ENCODE measurements at regions not wholly inside any gene's neighbourhood (a gene's known extent, or its start where the extent isn't known, plus 50 kb on each side); places are given as distances from the start of the nearest gene placed in this dataset.
"Not testable (repeated sequence)": the region's sequence is repeated elsewhere in the genome, so short reads cannot be mapped to it uniquely, and the experiment has no call there.

DNA sequence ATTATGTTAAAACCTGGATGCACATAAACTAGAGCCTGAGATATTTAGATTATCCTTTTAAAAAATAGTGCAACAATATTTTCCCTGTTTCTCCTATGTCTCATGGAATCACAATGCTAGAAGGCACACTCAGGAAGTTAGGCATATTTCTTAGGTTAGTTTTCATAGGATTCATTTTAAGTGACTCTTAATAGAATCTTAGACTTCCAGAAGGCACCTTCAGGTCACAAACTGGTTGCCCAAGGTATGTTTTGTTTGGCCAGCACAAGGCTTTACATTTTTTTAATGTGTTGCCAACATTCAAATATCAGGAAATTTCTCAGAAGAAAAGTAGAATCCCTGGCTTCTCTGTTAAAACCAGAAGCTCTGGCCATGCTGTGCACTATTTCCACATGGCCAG, 129.3 kb downstream of the LNPK start:
- no peak for DNase-seq (ENCODE audit: low read depth in 3 of 3)

DNA sequence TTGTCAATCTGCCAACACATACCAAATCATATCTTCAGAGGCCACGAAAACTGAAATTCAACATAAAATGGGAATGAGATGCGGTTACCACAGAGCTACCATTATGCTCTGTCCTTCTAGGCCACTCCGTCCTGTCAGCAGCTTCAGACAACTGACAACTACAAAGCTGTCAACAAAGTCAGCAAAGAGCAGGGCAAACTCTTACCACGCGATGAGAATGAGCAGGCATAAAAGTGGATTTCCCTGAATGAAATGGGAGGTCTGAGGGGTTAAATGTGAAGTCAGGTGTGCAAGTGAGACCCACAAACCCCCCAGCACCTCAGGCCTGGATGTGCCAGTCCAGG, 130.1 kb downstream of the LNPK start:
- DNase-seq (ENCODE audit: low read depth in 3 of 3): no peak

DNA sequence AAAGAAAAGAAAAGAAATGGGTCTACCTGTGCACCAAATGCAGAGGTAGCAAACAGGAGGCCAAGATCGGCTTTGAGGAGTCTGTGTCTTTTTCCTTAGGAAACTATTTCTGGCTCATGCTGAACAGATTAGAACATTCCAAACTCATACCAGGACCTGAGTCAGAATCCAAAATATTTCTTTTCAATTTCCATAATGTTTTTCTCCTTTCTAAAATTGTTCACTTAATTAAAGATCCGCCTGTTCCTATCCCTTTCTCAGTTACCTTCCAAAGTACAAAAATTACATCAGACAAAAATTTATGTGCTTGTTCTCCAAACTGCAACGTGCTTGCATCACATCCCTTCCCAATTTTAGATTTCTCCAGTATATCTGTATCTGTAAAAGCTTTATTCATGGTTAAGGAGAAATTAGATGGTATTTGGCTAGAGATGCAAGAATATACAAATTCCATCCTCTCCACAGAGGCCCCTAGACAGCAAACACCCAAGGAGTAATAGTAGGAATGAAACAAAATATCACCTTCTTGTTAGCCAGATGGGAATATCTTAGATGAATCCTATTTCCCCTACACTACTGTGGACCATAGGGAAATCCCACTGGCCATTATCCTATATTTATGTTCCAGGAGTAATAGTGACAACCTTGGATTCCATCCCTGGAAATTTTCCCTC, 130.6 kb downstream of the LNPK start:
- DNase-seq (ENCODE audit: low read depth in 3 of 3): no peak

DNA sequence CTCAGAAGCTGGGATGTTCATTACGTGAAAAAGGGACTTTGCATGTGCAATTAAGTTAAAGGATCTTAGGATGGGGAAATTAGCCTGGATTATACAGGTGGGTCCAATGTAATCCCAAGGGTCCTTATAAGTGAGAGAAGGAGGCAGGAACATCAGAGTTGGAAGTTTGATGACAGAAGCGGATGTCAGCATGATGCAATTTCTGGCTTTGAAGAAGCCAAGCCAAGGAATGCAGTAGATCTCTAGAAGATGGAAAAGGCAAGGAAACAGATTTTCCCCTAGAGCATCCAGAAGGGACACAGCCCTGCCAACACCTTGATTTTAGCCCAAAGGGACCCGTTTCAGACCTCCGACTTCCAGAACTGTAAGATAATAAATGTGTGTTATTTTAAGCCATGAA, 136.4 kb downstream of the LNPK start:
- DNase-seq (ENCODE audit: low read depth in 3 of 3): no peak

DNA sequence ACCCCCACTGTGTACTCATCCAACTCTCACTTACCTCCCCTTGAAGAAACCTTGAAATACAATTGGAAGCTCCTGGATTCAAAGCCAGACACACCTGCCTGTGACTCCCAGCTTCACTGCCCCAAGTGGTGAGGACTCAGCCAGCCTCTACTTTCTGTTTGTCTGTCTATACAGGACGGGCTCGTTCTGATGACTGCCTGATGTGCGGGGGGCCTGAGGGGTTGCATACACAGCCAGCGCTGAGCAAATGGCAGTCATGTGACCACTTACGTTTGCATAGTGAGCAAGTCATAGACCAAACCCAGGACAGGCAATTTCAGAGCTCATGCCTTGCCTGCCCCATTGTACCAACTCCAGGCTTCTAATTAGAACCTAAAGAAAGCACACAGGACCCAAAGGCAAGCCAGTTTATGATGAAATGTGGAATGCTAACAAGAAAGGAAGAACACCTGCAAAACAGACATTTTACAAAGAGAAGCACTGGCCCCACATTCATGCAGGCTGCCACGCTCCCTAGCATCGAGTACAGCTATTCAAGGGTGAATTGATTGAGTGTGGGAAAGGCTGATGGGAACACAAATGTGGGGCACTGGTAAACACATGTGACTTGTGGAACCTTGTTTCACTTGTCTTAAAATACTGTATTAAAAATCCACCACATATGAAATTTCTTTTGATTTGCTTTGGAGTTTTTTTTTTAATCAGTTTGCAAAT, 137.8 kb downstream of the LNPK start:
- DNase-seq (ENCODE audit: low read depth in 3 of 3): no peak

DNA sequence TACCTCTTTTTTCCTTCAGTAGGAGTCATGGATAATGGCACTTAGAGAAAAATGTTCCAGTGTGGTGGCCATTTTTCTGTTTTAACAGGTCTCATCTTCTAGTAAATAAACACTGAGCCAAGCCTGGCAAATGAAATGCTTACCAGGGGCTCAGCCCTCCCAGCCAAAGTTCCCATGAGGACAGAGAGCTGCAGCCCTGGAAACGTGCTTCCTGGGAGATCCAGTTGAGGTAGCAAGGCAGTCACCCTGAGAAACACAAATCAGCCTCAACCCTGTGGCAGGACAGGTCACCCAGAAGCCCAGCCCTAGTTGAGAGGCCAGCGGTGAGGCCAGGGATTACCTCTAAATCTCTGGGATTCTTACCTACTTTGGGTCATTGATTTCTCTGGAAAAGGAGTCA, 140.1 kb downstream of the LNPK start:
- DNase-seq (ENCODE audit: low read depth in 3 of 3): no peak

DNA sequence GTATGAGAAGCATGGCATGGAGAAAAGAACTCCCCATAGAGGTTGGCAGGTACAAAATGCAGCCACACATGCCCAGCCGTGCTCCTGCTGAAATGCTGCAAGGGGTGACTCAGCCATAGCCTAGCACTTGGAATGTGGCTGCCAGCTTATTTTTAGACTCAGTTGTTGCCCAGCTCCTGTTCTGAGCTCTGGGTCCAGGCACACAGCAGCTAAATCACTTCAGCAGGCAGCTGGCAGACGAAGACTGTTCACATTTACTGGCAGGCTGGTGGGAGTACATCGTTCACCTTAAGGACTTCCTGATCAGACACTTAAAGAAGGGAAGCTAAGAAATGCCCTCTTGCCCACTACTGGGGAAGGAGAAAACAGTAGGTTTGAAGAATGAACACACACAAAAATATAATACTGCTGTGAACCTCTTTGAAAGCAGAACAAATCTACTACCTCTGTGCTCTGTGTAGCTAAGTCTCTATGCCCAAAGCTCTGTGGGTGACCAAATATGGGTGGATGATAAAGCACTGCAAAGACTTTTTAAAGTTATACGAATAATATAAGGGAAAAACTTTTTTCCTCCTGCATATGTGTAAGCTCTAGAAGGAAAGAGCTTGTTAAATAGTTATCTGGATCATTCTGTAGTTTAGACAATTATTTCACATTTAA, 146.1 kb downstream of the LNPK start:
- DNase-seq (ENCODE audit: low read depth in 3 of 3): no peak

DNA sequence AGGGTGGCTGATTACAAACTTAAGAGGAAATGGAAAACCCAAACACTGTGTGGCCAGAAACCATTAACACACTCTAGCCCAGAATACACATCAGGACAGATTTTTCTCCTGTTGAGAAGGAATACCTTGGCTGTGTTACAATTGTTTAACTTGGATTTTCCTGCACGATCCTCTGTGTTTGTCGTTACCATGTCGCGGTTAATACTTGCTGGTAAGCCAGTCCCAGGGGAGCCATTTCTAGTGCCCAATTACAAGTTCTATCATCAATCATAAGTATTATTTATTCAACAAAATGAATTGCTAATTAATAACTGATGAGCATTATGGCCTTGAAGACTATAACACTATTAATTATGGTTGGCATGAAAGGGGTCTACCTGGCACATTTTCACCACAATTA, 146.8 kb downstream of the LNPK start:
- no peak for DNase-seq (ENCODE audit: low read depth in 3 of 3)

DNA sequence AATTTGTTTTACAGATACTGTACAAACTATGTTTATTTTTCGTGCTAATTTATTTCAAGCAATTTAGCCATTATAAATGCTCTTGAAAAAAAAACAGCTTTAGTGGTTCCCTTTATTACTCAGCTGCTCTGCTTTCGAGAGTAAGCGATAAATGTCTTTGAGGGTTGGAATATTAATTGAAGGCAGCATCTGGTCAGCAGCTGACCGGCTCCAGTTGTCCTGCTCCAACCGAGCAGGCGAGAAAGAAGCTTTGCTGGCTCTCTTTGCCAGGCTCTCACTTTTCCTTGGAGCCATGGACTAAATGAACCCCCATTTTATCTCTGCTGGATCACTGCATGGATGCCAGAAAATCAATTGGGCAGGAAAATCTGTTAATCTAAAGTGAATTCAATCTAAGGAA, 147.4 kb downstream of the LNPK start:
- DNase-seq (ENCODE audit: low read depth in 3 of 3): no peak

DNA sequence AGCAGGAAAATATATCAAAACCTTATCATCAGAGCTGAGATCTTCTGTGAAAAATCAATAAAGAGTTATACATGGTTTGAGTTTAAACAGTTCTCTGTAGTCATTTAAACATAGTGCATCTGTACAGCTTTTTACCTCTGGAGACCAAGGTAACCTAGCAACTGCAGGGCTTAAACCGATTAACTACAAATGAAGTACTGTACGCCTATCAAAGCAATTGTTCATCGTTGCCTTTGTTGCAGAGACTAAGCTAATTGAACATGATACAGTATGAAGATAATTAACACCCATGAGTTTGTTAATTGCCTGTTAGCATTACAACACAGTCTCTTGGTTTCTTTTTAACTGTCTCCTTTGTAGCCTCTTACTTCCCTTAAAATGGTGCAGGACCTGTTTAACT, 147.9 kb downstream of the LNPK start:
- no peak for DNase-seq (ENCODE audit: low read depth in 3 of 3)

DNA sequence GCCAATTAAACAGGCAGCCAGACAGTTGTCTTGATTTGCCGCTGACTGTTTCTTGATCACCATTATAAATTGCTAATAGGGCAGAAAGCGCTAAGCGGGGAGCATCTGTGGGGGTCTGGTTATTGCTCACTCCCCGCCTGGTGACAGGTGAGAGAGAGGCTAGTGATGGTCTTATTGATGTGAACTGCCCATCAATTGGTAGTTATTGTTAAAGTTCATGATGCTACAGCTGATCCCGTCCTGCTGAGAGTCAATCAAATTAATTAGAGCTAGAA, 148.5 kb downstream of the LNPK start:
- DNase-seq (ENCODE audit: low read depth in 3 of 3): no peak

DNA sequence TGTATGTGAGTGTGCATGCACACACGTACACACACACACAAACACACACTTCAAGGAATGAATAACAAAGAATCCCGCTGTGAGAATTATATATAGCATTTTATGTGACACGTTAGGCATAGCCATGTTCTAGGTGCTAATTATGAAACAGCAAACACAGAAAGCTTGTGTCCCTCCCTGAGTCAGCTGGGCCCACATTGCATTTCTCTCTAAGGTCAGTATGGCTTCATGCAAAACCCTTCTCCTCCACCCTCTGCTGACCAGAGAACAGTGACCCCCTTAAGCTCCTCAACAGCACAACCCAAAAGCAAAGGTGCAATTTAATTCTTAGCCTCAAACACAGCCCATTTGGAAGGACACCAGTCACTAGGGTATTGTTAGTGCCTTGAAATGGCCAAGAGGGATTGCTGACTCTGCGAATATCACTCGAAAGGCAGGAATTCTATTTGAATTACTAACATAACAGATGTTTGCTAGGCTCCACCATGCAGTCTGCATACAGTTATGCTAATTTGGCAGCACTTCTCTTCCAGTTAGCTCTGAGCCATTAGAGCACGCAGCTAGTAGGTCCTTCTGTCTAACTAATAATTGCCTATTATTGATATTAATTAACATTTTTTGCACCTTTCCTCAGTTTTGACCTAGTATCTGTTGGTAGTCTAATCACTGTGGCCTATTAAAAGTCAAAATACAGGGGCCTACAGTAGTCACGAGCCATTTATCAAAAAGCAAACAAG, 149.0 kb downstream of the LNPK start:
- no peak for DNase-seq (ENCODE audit: low read depth in 3 of 3)

DNA sequence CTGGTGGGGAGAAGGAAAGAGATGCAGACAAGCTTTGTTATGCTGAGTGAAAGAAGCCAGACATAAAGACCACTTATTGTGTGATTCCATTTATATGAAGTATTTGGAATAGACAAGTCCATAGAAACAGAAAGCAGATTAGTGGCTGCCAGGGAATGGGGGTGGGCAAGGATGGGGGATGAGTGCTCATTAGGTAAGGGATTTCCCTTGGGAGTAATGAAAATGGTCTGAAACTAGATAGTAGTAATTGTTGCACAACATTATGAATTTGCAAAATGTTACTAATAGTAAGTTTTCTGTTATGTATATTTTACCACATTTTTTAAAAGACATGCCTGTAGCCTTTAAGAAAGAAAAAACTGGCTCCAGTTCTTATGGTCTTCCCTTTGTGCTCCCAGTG, 154.9 kb downstream of the LNPK start:
- no peak for DNase-seq (ENCODE audit: low read depth in 3 of 3)

DNA sequence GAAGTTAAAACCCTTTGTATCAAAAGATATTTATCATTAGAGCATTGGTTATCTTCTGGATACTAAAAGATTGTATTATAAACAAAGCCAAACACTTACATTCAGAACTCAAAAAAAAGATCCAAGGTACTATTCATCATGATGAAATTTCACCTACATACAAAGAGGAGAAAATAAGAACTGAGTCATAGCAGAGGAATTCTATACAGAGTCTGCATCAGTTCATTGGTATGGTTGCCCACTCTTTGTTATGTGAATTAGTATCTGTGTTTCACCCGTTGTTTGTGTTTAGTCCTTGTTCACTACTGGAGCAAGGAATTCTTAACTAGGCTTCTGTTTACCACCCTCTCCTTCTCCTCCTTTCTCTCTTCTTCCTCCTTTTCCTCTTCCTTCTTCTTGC, 157.9 kb downstream of the LNPK start:
- DNase-seq (ENCODE audit: low read depth in 3 of 3): no peak

DNA sequence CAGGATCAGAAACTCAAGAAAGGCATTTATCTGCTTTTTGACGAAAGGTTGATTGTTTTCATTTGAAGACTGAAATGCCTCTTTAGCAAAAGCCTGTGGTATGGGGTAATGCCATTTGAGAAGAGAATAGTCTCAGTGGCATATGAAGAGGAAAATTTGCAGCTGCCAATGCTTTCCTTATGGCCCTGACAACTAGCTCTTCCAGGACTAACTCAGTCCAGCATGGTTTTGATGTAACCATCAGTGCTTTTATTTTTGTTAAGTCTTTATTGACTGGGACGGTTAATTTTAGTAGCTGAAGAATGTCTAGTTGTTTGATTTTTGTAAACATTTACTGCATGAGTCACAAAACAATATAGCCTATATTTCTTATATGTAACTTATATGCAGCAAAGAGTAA, 158.4 kb downstream of the LNPK start:
- DNase-seq (ENCODE audit: low read depth in 3 of 3): no peak

DNA sequence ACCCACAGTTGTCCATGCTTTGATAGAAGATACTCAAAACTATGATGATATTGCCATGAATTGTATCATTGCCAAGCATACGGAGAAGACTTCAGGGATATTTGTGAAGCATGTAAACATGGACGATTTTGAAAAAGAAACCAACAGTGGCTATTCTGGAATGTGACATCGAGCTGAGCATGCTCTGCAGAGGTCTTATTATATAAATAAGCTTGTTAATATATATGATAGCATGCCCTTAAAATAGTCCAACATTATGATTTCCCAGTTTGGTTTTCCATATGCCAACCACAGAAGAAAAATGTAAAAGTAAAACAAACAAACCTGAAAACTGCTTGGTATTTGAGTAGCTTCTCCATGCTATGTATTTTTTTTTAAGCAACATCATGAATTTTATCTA, 159.1 kb downstream of the LNPK start:
- DNase-seq (ENCODE audit: low read depth in 3 of 3): no peak

DNA sequence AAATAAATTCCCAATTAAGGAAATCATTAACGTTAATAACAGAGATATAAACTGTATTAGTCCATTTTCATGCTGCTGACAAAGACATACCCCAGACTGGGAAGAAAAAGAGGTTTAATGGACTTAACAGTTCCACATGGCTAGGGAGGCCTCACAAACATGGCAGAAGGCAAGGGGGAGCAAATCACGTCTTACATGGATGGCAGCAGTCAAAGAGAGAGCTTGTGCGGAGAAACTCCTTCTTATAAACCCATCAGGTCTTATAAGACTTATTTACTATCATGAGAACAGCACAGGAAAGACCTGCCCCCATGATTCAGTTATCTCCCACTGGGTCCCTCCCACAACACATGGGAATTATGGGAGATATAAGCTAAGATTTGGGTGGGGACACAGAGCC, 161.3 kb downstream of the LNPK start:
- not testable (repeated sequence) for DNase-seq (ENCODE audit: low read depth in 3 of 3)

DNA sequence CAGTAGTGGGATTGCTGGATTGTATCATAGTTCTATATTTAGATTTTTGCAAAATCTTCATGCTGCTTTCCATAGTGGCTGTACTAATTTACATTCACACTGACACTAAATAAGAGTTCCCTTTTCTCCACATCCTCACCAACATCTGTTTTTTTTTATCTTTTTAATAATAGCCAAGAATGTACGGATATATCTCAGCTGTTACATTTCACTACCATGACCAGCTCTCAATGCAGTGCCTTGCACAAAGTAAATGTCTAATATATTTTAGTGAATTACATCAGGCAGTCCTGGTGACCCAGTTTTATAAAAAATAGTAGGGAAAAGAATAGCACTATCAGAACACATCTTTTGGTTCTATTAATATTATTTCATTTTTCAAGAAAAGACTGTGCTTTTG, 161.8 kb downstream of the LNPK start:
- no peak for DNase-seq (ENCODE audit: low read depth in 3 of 3)

DNA sequence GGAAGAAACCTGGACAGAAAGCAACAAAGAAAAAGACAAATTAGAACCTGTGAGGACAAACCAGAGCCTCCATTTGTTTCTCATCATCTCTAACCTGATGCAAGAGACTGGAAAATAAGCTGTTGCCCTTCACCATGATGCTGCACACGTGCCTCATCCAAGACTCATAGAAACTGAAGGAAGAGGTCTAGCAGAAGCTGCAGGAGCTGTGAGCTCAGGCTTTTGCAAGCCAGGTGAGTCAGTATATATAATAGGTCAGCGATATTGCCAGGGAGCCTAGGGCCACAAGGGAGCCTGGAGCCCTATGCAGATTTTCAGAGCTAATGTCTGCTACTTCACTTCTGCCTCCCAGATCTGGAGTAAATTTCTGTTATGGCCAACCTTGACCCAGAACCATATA, 163.1 kb downstream of the LNPK start:
- no peak for DNase-seq (ENCODE audit: low read depth in 3 of 3)

DNA sequence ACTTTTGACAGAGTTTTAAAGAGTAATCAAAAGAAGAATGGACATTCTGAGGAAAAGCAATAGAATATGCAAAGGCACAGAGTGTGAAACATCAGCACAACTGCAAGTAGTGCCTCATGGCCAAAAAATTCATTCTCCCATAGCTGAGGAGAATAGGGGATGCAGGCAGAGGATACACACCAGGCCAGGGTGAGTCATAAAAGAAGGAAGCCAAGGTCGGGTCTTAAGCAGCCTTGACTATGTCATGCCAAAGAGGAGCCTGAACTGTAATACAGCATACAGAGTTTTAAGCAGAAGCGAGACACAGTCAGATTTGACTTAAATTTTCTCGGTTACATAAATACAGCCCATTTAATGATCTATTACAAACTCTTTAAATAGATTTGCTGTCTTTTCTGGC, 165.0 kb downstream of the LNPK start:
- DNase-seq (ENCODE audit: low read depth in 3 of 3): no peak

DNA sequence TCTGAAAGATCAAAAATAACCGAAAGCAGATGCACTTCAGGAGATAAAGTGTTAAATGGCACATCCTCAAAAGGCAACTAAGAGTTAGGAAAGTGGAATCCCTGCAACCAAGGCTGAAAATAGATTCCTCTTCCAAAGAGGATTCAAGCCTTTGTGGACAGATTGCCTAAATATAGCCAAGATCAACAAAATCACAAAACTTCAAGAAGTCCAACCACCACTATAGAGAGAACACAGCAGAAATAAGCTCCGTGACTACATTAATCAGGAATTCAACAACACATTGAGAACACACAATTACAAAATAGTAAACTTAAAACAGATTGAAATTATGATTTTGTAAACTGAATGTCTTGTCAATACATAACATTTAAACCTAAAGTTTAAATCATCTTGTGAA, 165.7 kb downstream of the LNPK start:
- DNase-seq (ENCODE audit: low read depth in 3 of 3): no peak

DNA sequence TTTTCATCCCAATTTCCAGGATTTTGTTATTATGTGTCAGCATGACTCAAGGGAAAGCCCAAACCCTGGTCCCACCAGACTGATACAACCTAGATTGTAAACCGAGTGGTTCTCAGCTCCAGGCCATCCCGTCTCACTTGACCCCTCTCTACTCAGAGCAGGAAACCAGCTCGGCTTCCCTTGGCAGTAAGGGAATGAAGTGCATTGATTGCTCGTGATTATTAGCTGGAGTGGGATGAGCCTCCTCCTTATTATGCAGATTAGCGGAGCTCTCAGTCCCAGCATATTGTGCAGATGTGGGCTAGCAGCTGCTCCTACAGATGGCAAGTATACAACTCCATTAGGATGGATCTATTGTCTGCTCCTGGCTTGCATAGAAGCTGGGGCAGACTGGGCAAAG, 167.6 kb downstream of the LNPK start:
- no peak for DNase-seq (ENCODE audit: low read depth in 3 of 3)

DNA sequence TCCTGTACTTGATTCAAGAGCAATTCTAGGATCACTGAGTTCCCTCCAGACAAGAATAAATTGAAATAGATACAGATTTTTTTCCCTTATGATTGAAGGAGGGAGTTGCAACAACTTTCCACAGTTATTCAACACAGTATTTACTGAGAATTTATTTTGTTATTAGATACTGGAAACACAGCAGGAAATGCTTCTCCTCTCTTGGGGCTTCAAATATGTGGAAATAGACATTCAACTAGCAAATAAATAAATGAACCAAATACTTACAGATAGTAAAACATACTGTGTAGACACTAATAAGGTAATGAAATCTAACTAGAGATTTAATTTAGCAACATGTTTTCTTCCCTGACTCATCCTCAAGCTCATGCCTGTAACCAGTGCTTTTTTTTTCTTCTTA, 169.2 kb downstream of the LNPK start:
- DNase-seq (ENCODE audit: low read depth in 3 of 3): no peak
